Nephron (organoid): ENCODE measurements at regions not wholly inside any gene's neighbourhood (a gene's known extent, or its start where the extent isn't known, plus 50 kb on each side); places are given as distances from the start of the nearest gene placed in this dataset.

Experiments
- H3K27ac Mint-ChIP-seq, 3 experiments: 2 replicates each; pipeline ENCODE4 v1.8.0; 2020; ENCODE audit warnings: mixed read lengths in 3 of 3, mild to moderate bottlenecking in 2 of 3, moderate library complexity in 1 of 3
- H3K27me3 Mint-ChIP-seq: 2 replicates; pipeline ENCODE4 v1.8.0; 2021; ENCODE audit warnings: low read depth, mild to moderate bottlenecking, moderate library complexity, mixed read lengths
- H3K36me3 Mint-ChIP-seq: 2 replicates; pipeline ENCODE4 v1.8.0; 2020; ENCODE audit warnings: low read depth, mixed read lengths
- H3K4me1 Mint-ChIP-seq: 2 replicates; pipeline ENCODE4 v1.8.0; 2020; ENCODE audit warnings: mixed read lengths
- H3K4me3 Mint-ChIP-seq, 3 experiments: 2 replicates each; pipeline ENCODE4 v1.8.0; 2020; ENCODE audit warnings: mild to moderate bottlenecking in 3 of 3, mixed read lengths in 3 of 3, moderate library complexity in 2 of 3
- H3K9me3 Mint-ChIP-seq: 2 replicates; pipeline ENCODE4 v1.8.0; 2020; ENCODE audit warnings: mixed read lengths
- CTCF ChIP-seq, 3 experiments: fragments of 200-600 bp; sonication (generic); IDR thresholded peaks; one replicate each; pipeline ENCODE4 v1.5.0; 2021; ENCODE audit warnings: antibody characterized with exemption in 3 of 3; ENCODE audit not compliant: unreplicated experiment in 3 of 3

- no peaks in the 10 kb centered on the region for H3K36me3 Mint-ChIP-seq
- no peaks in the 10 kb centered on the region for H3K4me1 Mint-ChIP-seq
- no peaks in the 10 kb centered on the region for H3K27me3 Mint-ChIP-seq
- TF ChIP-seq CTCF (IDR thresholded peaks at IDR 0.05; ENCODE audit: unreplicated experiment in 3 of 3): no peak
- H3K4me3 Mint-ChIP-seq: no peak overlapping the region
- peaks cover 3% of the 10 kb centered on the region for H3K9me3 Mint-ChIP-seq
- no peak overlapping the region for H3K27ac Mint-ChIP-seq
Observed at GRCh38 chr2:81078631-81079030, 774.1 kb upstream of the LRRTM1 start.

GRCh38 chr2:81078102-81078501, 773.5 kb upstream of the LRRTM1 start:
- no peak overlapping the region for H3K27ac Mint-ChIP-seq
- peaks cover 3% of the 10 kb centered on the region for H3K9me3 Mint-ChIP-seq
- no peaks in the 10 kb centered on the region for H3K36me3 Mint-ChIP-seq
- no peak for TF ChIP-seq CTCF (IDR thresholded peaks at IDR 0.05; ENCODE audit: unreplicated experiment in 3 of 3)
- no peaks in the 10 kb centered on the region for H3K27me3 Mint-ChIP-seq
- no peaks in the 10 kb centered on the region for H3K4me1 Mint-ChIP-seq
- no peak overlapping the region for H3K4me3 Mint-ChIP-seq

- no peaks in the 10 kb centered on the region for H3K27me3 Mint-ChIP-seq
- H3K36me3 Mint-ChIP-seq: no peaks in the 10 kb centered on the region
- H3K4me1 Mint-ChIP-seq: no peaks in the 10 kb centered on the region
- peaks cover 3% of the 10 kb centered on the region for H3K9me3 Mint-ChIP-seq
- H3K4me3 Mint-ChIP-seq: no peak overlapping the region
- no peak overlapping the region for H3K27ac Mint-ChIP-seq
- TF ChIP-seq CTCF (IDR thresholded peaks at IDR 0.05; ENCODE audit: unreplicated experiment in 3 of 3): no peak
Observed at GRCh38 chr2:81077396-81077795, 772.8 kb upstream of the LRRTM1 start.

- Mint-ChIP-seq H3K4me1 (no peaks in the 10 kb centered on the region), H3K27me3 (no peaks in the 10 kb centered on the region), H3K27ac (no peak overlapping the region), H3K36me3 (no peaks in the 10 kb centered on the region), H3K9me3 (no peaks in the 10 kb centered on the region), H3K4me3 (no peak overlapping the region)
- TF ChIP-seq CTCF (IDR thresholded peaks at IDR 0.05; ENCODE audit: unreplicated experiment in 3 of 3): no peak
Observed at GRCh38 chr2:81073412-81073811, 768.9 kb upstream of the LRRTM1 start.

DNA sequence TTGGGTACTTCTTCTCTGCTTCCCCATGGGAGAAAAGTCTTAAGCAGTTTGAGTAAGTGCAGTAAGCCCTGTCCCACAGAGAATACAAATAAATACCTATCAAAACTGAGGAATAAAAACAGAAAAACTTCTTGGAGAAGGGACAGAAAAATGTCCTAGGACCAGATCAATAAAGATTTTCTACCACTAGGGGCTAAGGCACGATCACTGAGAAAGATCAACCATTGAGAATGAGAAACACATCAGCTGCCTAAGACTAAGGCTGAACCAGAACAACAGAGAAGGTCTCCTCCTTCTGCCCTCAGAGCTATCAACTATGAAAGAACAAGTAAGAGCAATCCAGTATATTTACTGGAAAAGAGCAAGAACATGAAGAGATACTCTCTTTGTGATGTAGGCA, 763.6 kb upstream of the LRRTM1 start:
- Mint-ChIP-seq H3K4me1 (no peaks in the 10 kb centered on the region), H3K4me3 (no peak overlapping the region), H3K27me3 (no peaks in the 10 kb centered on the region), H3K9me3 (peaks cover 3% of the 10 kb centered on the region), H3K27ac (no peak overlapping the region), H3K36me3 (no peaks in the 10 kb centered on the region)
- TF ChIP-seq CTCF (IDR thresholded peaks at IDR 0.05; ENCODE audit: unreplicated experiment in 3 of 3): no peak

DNA sequence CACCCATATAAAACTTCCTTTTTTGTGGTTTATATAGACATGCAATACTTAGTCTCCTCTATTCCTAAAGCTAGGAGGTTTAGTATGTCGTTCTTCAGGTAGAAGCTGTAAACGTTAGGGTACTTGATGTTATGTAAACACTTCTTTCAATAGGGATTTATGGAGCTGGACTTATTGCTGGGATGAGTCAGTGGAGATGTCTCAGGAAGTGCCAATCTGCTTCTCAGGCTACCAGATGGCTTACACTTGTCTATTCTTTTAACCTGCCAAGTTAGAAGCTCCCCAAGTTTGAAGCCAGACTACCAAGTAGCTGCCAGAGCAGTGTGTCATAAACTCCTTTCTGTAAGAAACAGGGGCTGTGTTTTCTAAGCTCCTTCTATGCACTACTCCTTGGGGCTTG, 756.5 kb upstream of the LRRTM1 start:
- no peak overlapping the region for H3K27ac Mint-ChIP-seq
- no peaks in the 10 kb centered on the region for H3K4me1 Mint-ChIP-seq
- peaks cover 13% of the 10 kb centered on the region for H3K9me3 Mint-ChIP-seq
- no peak overlapping the region for H3K4me3 Mint-ChIP-seq
- H3K27me3 Mint-ChIP-seq: no peaks in the 10 kb centered on the region
- no peak for TF ChIP-seq CTCF (IDR thresholded peaks at IDR 0.05; ENCODE audit: unreplicated experiment in 3 of 3)
- H3K36me3 Mint-ChIP-seq: no peaks in the 10 kb centered on the region
